Fibroblast of lung (primary cell): ENCODE measurements at regions not wholly inside any gene's neighbourhood (a gene's known extent, or its start where the extent isn't known, plus 50 kb on each side); places are given as distances from the start of the nearest gene placed in this dataset.
A peak's percentile ranks its signal among the peaks of the same experiment; 100 is the strongest.
"Not testable (repeated sequence)": the region's sequence is repeated elsewhere in the genome, so short reads cannot be mapped to it uniquely, and the experiment has no call there.

ENCODE experiments used
- DNase-seq, 2 donors: peaks; one replicate each; pipeline versions ENCODE4 v3.0.0 to v3.0.0-alpha.2; 2010; ENCODE audit warnings: low read depth in 2 of 2
- H2AFZ ChIP-seq: 2 replicates; pipeline ENCODE4 v1.5.1; 2012; ENCODE audit warnings: low read length, control low read depth, inconsistent platforms
- H3K27ac ChIP-seq: 2 replicates; pipeline ENCODE4 v1.5.1; 2011; ENCODE audit warnings: low read length, control low read depth; ENCODE audit not compliant: insufficient read depth
- H3K27me3 ChIP-seq: 2 replicates; pipeline ENCODE4 v1.5.1; 2011; ENCODE audit warnings: mild to moderate bottlenecking, low read length; ENCODE audit not compliant: control insufficient read depth, insufficient read depth
- H3K36me3 ChIP-seq: 2 replicates; pipeline ENCODE4 v1.5.1; 2011; ENCODE audit warnings: low read length; ENCODE audit not compliant: control insufficient read depth, insufficient read depth
- H3K4me1 ChIP-seq: 2 replicates; pipeline ENCODE4 v1.5.1; 2011; ENCODE audit warnings: low read length; ENCODE audit not compliant: control insufficient read depth, insufficient read depth; ENCODE audit errors: extremely low read depth
- H3K4me2 ChIP-seq: 2 replicates; pipeline ENCODE4 v1.5.1; 2011; ENCODE audit warnings: low read length, control low read depth; ENCODE audit not compliant: insufficient read depth; ENCODE audit errors: extremely low read depth
- H3K4me3 ChIP-seq, 4 experiments: fragments of 200-600 bp in 1 of 4; sonication (generic) in 1 of 4; replicated peaks in 1 of 4; 2 replicates each; pipeline ENCODE4 v1.5.1; 2011 to 2016; ENCODE audit warnings: low read length in 4 of 4, low read depth in 3 of 4, mild to moderate bottlenecking in 3 of 4, control low read depth in 2 of 4, inconsistent platforms in 1 of 4, mixed read lengths in 1 of 4; ENCODE audit not compliant: insufficient read depth in 1 of 4; ENCODE audit errors: control extremely low read depth in 1 of 4
- H3K79me2 ChIP-seq: 2 replicates; pipeline ENCODE4 v1.5.1; 2012; ENCODE audit warnings: mild to moderate bottlenecking, low read length, inconsistent platforms; ENCODE audit not compliant: control insufficient read depth, insufficient read depth
- H3K9ac ChIP-seq: 2 replicates; pipeline ENCODE4 v1.5.1; 2011; ENCODE audit warnings: mild to moderate bottlenecking, low read length, control low read depth; ENCODE audit not compliant: insufficient read depth
- H3K9me3 ChIP-seq: 2 replicates; pipeline ENCODE4 v1.5.1; 2012; ENCODE audit warnings: low read depth, low read length; ENCODE audit not compliant: control insufficient read depth, insufficient read depth
- H4K20me1 ChIP-seq: 2 replicates; pipeline ENCODE4 v1.5.1; 2011; ENCODE audit warnings: low read length; ENCODE audit not compliant: control insufficient read depth, insufficient read depth; ENCODE audit errors: extremely low read depth
- EZH2 ChIP-seq: IDR thresholded peaks from 2 replicates; pipeline ENCODE4 v1.5.1; 2012; ENCODE audit warnings: low read length, control low read depth, mild to moderate bottlenecking; ENCODE audit errors: missing control alignments
- TF ChIP-seq, protein P1 (sequence below), 2 donors: IDR thresholded peaks in 1 of 2; conservative IDR thresholded peaks in 1 of 2; 1 replicate in 1 of 2; 2 replicates in 1 of 2; pipeline ENCODE4 v1.5.1; 2011 to 2012; ENCODE audit warnings: low read length in 2 of 2, control low read depth in 1 of 2, inconsistent platforms in 1 of 2, low read depth in 1 of 2, mild to moderate bottlenecking in 1 of 2

DNA sequence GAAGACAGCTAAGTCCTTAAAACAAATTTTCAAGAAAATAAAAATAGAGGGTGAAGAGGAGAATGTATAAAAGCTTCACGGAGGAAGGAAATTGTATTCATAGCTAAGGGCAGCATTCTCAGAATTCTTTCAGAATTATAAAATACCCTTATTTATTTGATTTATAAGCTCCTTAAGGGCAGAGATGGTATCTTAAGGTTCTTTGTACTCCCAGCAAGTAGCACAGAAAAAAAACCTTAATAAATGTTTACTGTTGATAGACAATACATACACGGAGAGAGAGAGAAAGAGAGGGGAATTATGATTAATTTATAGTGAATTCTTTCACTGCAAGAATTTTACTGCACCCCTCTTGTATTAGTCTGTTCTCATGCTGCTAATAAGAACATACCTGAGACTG, 375.6 kb upstream of the CCDC54 start:
- H3K79me2 ChIP-seq: no peaks in the 10 kb centered on the region
- no peaks in the 10 kb centered on the region for H3K4me1 ChIP-seq
- no peak overlapping the region for H3K27ac ChIP-seq
- H3K27me3 ChIP-seq: no peaks in the 10 kb centered on the region
- H3K9ac ChIP-seq: no peak overlapping the region
- peak in 1 of 2 donors; percentile 27 for DNase-seq
- no peaks in the 10 kb centered on the region for H4K20me1 ChIP-seq
- H3K4me3 ChIP-seq: no peak overlapping the region
- no peaks in the 10 kb centered on the region for H3K9me3 ChIP-seq
- H3K36me3 ChIP-seq: no peaks in the 10 kb centered on the region
- H2AFZ ChIP-seq: no peak overlapping the region
- no peak overlapping the region for H3K4me2 ChIP-seq
- no peak for TF ChIP-seq EZH2
- TF ChIP-seq, protein P1, sequence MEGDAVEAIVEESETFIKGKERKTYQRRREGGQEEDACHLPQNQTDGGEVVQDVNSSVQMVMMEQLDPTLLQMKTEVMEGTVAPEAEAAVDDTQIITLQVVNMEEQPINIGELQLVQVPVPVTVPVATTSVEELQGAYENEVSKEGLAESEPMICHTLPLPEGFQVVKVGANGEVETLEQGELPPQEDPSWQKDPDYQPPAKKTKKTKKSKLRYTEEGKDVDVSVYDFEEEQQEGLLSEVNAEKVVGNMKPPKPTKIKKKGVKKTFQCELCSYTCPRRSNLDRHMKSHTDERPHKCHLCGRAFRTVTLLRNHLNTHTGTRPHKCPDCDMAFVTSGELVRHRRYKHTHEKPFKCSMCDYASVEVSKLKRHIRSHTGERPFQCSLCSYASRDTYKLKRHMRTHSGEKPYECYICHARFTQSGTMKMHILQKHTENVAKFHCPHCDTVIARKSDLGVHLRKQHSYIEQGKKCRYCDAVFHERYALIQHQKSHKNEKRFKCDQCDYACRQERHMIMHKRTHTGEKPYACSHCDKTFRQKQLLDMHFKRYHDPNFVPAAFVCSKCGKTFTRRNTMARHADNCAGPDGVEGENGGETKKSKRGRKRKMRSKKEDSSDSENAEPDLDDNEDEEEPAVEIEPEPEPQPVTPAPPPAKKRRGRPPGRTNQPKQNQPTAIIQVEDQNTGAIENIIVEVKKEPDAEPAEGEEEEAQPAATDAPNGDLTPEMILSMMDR (conservative IDR thresholded peaks at IDR 0.05 in 1 of 2, IDR thresholded peaks at IDR 0.05 in 1 of 2; ENCODE audit: low read depth in 1 of 2, low read length in 2 of 2): no peak

GRCh38 chr3:107005352-107005751, 371.9 kb upstream of the CCDC54 start:
- not testable (repeated sequence) for H2AFZ ChIP-seq, H3K4me2 ChIP-seq, H4K20me1 ChIP-seq, H3K4me1 ChIP-seq, H3K9ac ChIP-seq, H3K9me3 ChIP-seq, DNase-seq, H3K27ac ChIP-seq, H3K36me3 ChIP-seq, H3K27me3 ChIP-seq, H3K79me2 ChIP-seq, H3K4me3 ChIP-seq

DNA sequence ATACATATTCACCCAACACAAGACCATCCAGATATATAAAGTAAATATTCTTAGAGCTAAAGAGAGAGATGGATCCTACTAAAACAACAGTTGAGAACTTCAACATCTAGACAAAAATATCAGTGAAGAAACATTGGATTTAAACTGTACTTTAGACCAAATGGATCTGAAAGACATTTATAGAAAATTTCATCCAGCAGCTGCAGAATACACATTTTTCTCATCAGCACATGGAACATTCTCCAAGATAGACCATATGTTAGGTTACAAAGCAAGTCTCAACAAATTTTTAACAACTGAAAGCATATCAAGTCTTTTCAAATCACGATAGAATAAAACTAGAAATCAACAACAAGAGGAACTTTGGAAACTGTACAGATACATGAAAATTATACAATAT, 369.0 kb upstream of the CCDC54 start:
- no peaks in the 10 kb centered on the region for H3K9me3 ChIP-seq
- no peak for TF ChIP-seq EZH2
- TF ChIP-seq, protein P1 (conservative IDR thresholded peaks at IDR 0.05 in 1 of 2, IDR thresholded peaks at IDR 0.05 in 1 of 2; ENCODE audit: low read depth in 1 of 2, low read length in 2 of 2): no peak
- no peak overlapping the region for H2AFZ ChIP-seq
- no peaks in the 10 kb centered on the region for H4K20me1 ChIP-seq
- DNase-seq: no peak
- no peak overlapping the region for H3K4me3 ChIP-seq
- H3K27ac ChIP-seq: no peak overlapping the region
- no peaks in the 10 kb centered on the region for H3K79me2 ChIP-seq
- H3K27me3 ChIP-seq: no peaks in the 10 kb centered on the region
- no peak overlapping the region for H3K4me2 ChIP-seq
- H3K4me1 ChIP-seq: no peaks in the 10 kb centered on the region
- no peak overlapping the region for H3K9ac ChIP-seq
- no peaks in the 10 kb centered on the region for H3K36me3 ChIP-seq

DNA sequence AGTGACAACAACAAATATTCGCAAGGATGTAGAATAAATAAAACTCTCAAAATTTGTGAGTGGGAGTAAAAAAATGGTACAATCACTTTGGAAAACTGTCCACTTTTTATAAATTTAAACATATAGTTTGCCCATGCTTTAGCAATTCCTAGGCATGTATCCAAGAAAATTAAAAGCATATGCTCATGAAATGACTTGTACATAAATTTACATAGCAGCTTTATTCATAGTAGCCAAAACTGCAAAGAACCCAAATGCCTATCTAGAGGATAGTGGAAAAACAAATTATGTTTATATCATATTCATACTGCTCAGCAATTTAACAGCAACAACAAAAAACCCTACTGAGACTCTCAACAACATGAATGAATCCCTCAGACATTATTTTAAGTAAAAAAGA, 363.6 kb upstream of the CCDC54 start:
- H4K20me1 ChIP-seq: no peaks in the 10 kb centered on the region
- H3K4me3 ChIP-seq: no peak overlapping the region
- H3K36me3 ChIP-seq: no peaks in the 10 kb centered on the region
- TF ChIP-seq, protein P1 (conservative IDR thresholded peaks at IDR 0.05 in 1 of 2, IDR thresholded peaks at IDR 0.05 in 1 of 2; ENCODE audit: low read depth in 1 of 2, low read length in 2 of 2): no peak
- TF ChIP-seq EZH2: no peak
- no peak overlapping the region for H3K27ac ChIP-seq
- H3K4me1 ChIP-seq: no peaks in the 10 kb centered on the region
- H3K79me2 ChIP-seq: no peaks in the 10 kb centered on the region
- no peak overlapping the region for H2AFZ ChIP-seq
- no peaks in the 10 kb centered on the region for H3K27me3 ChIP-seq
- H3K4me2 ChIP-seq: no peak overlapping the region
- H3K9me3 ChIP-seq: no peaks in the 10 kb centered on the region
- H3K9ac ChIP-seq: no peak overlapping the region
- peak in 1 of 2 donors; percentile 64 for DNase-seq
